ENCODE measurements at regions not wholly inside any gene's neighbourhood (a gene's known extent, or its start where the extent isn't known, plus 50 kb on each side); places are given as distances from the start of the nearest gene placed in this dataset.

DNA sequence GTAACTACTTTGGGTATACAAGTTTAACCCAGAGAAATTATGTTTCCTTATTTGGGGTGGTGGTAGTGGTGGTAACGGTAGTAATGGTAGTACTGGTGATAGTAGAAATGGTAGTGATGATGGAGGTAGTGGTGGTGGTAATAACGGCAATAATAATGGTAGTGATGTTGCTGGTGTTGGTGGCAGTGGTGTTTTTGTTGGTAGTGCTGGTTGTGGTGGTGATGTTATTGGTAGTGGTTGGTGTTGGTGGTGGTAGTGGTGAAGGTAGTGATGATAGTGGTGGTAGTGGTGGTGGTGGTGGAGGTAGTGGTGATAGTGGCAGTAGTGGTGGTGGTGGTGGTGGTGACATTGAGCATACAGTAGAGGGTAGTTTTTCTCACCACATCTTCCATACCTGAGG lies 95.6 kb downstream of the TMEM30B start:
- no peak overlapping the region for H3K9ac ChIP-seq (ENCODE audit: low read depth in 1 of 2, low read length in 2 of 2)
- H3K4me1 ChIP-seq (ENCODE audit: control insufficient read depth in 2 of 2, insufficient read depth in 2 of 2, low read length in 2 of 2), result no peaks in the 10 kb centered on the region
- H3K36me3 ChIP-seq (ENCODE audit: control insufficient read depth in 2 of 2, insufficient read depth in 2 of 2, low read length in 2 of 2), result no peaks in the 10 kb centered on the region
- no peak overlapping the region for H3K27ac ChIP-seq (ENCODE audit: low read depth in 2 of 2, low read length in 2 of 2)
- H3K9me3 ChIP-seq (ENCODE audit: control insufficient read depth in 2 of 2, low read length in 2 of 2), result no peaks in the 10 kb centered on the region
- H3K4me3 ChIP-seq (ENCODE audit: low read length in 2 of 2), result no peak overlapping the region
- no peaks in the 10 kb centered on the region for H3K27me3 ChIP-seq (ENCODE audit: control insufficient read depth in 2 of 2, insufficient read depth in 2 of 2, low read length in 2 of 2)

DNA sequence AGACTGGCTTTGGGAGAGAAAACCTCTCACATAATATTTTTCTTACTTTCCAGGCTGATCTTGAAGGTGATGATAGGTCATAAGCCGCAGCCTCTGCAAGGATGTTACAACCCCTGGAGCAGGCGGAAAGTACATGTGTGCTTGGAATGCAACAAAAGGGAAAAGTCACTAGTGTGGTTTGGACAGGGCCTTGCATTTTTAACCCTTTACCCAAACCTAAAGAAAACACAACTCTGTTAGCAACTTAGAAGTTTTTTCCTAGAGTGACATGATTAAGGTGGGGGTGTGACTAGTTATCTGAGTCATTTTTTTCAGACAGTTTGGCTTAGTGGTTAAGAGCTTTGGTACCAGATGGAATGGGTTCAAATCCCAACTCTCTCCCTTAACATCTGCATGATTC lies 97.0 kb downstream of the TMEM30B start:
- H3K9ac ChIP-seq (ENCODE audit: low read depth in 1 of 2, low read length in 2 of 2), result no peak overlapping the region
- H3K4me1 ChIP-seq (ENCODE audit: control insufficient read depth in 2 of 2, insufficient read depth in 2 of 2, low read length in 2 of 2), result no peaks in the 10 kb centered on the region
- no peaks in the 10 kb centered on the region for H3K27me3 ChIP-seq (ENCODE audit: control insufficient read depth in 2 of 2, insufficient read depth in 2 of 2, low read length in 2 of 2)
- H3K27ac ChIP-seq (ENCODE audit: low read depth in 2 of 2, low read length in 2 of 2), result no peak overlapping the region
- no peaks in the 10 kb centered on the region for H3K36me3 ChIP-seq (ENCODE audit: control insufficient read depth in 2 of 2, insufficient read depth in 2 of 2, low read length in 2 of 2)
- H3K4me3 ChIP-seq (ENCODE audit: low read length in 2 of 2), result no peak overlapping the region
- H3K9me3 ChIP-seq (ENCODE audit: control insufficient read depth in 2 of 2, low read length in 2 of 2), result no peaks in the 10 kb centered on the region

DNA sequence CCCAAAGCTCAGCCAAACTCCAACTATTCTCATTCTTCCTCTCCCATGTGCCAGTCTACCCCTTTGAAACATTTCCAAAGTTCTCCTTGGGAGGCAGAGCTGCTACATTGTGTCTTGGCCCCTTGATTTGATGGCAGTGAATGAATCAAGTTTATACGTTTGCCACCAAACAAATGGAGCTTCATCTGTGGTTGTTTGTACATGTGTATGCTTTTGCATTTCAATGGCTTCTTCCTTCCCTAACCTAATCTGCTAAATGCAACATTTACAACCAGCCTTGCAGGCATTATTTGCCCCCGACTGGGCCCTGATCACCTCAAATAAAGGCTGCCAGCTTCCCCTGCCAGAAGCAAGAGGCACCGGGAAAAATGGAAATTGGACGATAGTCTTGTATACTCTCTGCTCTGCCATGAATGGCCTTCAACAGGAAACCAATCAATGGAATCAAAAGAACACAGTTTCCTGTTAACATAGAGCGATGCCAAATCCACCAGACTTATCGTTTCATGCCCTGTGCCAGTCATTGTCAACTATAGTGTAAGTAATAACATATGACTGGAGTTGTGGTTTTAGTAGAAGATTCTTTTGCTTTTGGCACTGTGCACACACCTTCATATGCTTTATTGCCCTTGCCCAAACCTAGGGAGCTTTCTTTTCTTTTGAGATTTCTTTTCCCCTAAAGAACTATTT lies 97.8 kb downstream of the TMEM30B start:
- Histone ChIP-seq H3K4me3 (ENCODE audit: low read length in 2 of 2) (no peak overlapping the region), H3K9me3 (ENCODE audit: control insufficient read depth in 2 of 2, low read length in 2 of 2) (no peaks in the 10 kb centered on the region), H3K27me3 (ENCODE audit: control insufficient read depth in 2 of 2, insufficient read depth in 2 of 2, low read length in 2 of 2) (no peaks in the 10 kb centered on the region), H3K9ac (ENCODE audit: low read depth in 1 of 2, low read length in 2 of 2) (no peak overlapping the region), H3K4me1 (ENCODE audit: control insufficient read depth in 2 of 2, insufficient read depth in 2 of 2, low read length in 2 of 2) (no peaks in the 10 kb centered on the region), H3K36me3 (ENCODE audit: control insufficient read depth in 2 of 2, insufficient read depth in 2 of 2, low read length in 2 of 2) (no peaks in the 10 kb centered on the region), H3K27ac (ENCODE audit: low read depth in 2 of 2, low read length in 2 of 2) (no peak overlapping the region)

DNA sequence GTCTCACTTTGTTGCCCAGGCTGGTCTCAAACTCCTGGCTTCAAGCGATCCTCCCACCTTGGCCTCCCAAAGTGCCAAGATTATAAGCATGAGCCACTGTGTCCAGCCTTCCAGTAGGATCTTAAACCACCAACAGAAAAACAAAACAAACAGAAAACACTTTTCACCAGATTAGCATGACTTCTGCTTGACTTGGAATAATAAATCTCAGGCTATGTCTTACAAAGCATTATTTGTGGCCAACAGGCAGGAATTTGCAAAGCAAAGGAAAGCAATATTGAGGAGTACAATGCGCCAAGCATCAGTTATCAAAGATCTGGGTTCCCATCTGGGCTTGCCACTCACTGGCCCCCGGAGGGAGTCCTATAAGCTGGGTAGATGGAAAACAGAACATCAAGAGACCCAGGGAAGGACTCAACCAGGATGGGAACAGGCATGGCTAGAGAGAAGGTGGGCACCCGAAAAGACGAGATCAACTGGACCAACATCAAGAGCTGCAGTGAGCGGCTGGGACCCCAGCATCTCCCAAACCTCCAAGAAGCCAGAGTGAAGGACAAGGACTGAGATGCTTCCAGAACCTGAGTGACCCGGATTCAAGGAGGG lies 101.2 kb downstream of the TMEM30B start:
- Histone ChIP-seq H3K4me1 (ENCODE audit: control insufficient read depth in 2 of 2, insufficient read depth in 2 of 2, low read length in 2 of 2) (no peaks in the 10 kb centered on the region), H3K27me3 (ENCODE audit: control insufficient read depth in 2 of 2, insufficient read depth in 2 of 2, low read length in 2 of 2) (no peaks in the 10 kb centered on the region), H3K9me3 (ENCODE audit: control insufficient read depth in 2 of 2, low read length in 2 of 2) (no peaks in the 10 kb centered on the region), H3K4me3 (ENCODE audit: low read length in 2 of 2) (no peak overlapping the region), H3K27ac (ENCODE audit: low read depth in 2 of 2, low read length in 2 of 2) (no peak overlapping the region), H3K36me3 (ENCODE audit: control insufficient read depth in 2 of 2, insufficient read depth in 2 of 2, low read length in 2 of 2) (no peaks in the 10 kb centered on the region), H3K9ac (ENCODE audit: low read depth in 1 of 2, low read length in 2 of 2) (no peak overlapping the region)

DNA sequence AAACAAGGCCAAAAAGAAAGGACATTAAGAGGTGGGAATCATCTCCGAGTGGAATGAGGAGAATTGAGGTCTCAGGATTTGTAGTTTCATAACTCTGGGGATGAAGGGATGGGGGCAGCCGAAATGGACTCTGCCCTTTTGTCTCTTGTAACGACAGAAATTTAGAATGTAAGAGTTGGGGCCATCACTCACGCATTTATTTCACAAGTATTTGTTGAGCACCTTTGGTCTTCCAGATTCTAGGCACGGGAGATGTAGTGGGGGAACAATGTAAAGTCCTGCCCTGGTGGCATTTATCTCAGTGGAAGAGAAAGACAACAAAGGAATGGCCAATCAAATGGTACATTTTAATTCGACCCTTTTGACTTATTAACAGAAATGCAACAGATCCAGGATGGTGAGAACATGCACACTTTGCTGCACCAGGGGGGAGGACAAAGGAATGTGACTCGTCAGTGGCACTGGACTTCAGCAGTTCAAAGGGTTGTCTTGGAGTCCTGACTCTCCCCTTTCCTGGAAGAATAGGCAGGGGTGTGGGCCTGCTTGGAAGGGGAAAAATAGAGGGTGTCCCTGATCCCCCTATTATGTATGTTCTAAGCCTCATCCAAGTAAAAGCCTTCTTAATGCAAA lies 102.0 kb downstream of the TMEM30B start:
- no peaks in the 10 kb centered on the region for H3K9me3 ChIP-seq (ENCODE audit: control insufficient read depth in 2 of 2, low read length in 2 of 2)
- no peaks in the 10 kb centered on the region for H3K27me3 ChIP-seq (ENCODE audit: control insufficient read depth in 2 of 2, insufficient read depth in 2 of 2, low read length in 2 of 2)
- H3K36me3 ChIP-seq (ENCODE audit: control insufficient read depth in 2 of 2, insufficient read depth in 2 of 2, low read length in 2 of 2), result no peaks in the 10 kb centered on the region
- H3K4me3 ChIP-seq (ENCODE audit: low read length in 2 of 2), result no peak overlapping the region
- no peak overlapping the region for H3K9ac ChIP-seq (ENCODE audit: low read depth in 1 of 2, low read length in 2 of 2)
- H3K4me1 ChIP-seq (ENCODE audit: control insufficient read depth in 2 of 2, insufficient read depth in 2 of 2, low read length in 2 of 2), result no peaks in the 10 kb centered on the region
- H3K27ac ChIP-seq (ENCODE audit: low read depth in 2 of 2, low read length in 2 of 2), result no peak overlapping the region

DNA sequence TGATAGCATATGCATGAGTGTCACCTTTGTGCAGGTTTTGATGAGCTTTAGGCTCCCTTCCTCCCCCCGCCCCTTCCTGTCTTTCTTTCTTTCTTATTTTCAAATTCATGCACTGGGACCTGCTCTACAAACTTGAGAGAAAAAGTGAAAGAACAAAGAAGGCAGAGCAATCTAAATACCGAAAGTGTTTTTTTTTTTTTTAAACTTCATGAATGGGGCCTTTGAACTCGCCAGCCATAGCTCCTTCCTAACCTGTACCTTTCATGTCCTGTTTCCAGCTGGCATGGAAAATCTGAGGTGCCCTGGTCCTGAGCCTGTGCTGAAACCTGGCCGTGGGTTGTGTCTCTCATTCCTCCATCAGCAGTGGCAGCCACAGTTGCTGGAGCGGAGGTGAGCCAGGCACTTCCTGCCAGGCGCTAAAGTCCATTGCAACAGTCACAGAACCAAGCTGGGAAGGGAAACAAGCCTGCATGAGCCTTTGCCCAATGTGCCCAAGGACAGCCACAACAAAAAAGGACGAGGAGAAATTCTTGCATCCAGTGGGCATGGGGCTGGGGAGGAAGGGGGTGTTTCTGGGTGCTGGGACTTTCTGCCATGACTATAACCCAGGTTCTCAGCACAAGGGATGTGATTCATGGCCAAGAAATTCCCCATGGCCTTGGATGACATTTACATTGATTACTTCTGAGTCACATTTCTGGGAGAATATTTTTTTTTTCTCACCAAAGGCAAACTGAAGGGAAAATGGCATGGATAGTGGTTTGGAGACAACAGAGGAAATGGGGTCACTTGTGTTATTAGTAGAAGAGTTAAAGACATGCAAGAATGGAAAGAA lies 102.7 kb downstream of the TMEM30B start:
- Histone ChIP-seq H3K4me1 (ENCODE audit: control insufficient read depth in 2 of 2, insufficient read depth in 2 of 2, low read length in 2 of 2) (no peaks in the 10 kb centered on the region), H3K27me3 (ENCODE audit: control insufficient read depth in 2 of 2, insufficient read depth in 2 of 2, low read length in 2 of 2) (no peaks in the 10 kb centered on the region), H3K27ac (ENCODE audit: low read depth in 2 of 2, low read length in 2 of 2) (no peak overlapping the region), H3K9ac (ENCODE audit: low read depth in 1 of 2, low read length in 2 of 2) (no peak overlapping the region), H3K9me3 (ENCODE audit: control insufficient read depth in 2 of 2, low read length in 2 of 2) (no peaks in the 10 kb centered on the region), H3K4me3 (ENCODE audit: low read length in 2 of 2) (no peak overlapping the region), H3K36me3 (ENCODE audit: control insufficient read depth in 2 of 2, insufficient read depth in 2 of 2, low read length in 2 of 2) (no peaks in the 10 kb centered on the region)

DNA sequence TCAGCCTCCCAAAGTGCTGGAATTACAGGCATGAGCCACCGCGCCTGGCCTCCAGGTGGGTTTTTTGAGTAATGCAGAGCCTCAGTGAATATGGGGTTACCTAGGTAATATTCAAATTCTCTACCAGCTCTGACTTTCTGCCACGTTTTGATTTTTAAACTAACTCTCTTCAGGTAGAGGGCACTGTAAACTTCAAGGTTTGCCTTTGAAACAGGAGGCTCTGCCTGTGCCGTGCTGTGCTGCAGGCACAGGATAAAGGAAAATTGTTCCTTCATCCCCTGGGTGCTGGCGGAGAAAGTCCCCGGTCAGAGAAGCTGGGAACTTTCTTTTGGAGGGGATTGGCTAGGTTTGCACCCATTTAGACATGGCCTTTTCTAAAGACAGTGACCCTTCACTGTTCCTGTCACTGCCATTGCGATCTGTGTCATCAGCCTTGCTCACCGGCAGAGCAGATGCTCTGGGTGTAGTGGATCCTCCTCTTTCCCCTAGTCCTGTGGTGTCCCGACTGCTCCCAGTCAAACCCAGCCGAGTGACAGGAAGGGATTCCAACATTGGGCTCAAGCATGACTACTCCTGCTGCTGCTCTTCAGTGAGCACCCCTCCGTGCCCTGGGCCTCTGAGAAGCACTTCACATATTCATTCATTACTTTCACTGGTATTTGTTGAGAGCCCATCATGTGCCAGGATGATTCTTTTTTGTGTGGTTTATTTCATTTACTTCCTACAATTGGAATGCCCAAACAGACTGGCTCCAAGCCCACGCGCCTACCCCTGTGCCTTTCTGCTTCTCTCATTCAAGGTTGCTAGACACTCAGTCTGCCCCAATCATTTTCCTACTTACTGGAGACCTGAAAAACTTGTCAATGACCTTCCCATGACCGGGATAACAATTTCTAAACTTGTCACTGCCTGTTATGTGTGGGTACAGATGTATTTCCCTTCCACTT lies 103.6 kb downstream of the TMEM30B start:
- H3K4me3 ChIP-seq (ENCODE audit: low read length in 2 of 2), result no peak overlapping the region
- no peaks in the 10 kb centered on the region for H3K4me1 ChIP-seq (ENCODE audit: control insufficient read depth in 2 of 2, insufficient read depth in 2 of 2, low read length in 2 of 2)
- no peaks in the 10 kb centered on the region for H3K36me3 ChIP-seq (ENCODE audit: control insufficient read depth in 2 of 2, insufficient read depth in 2 of 2, low read length in 2 of 2)
- no peak overlapping the region for H3K9ac ChIP-seq (ENCODE audit: low read depth in 1 of 2, low read length in 2 of 2)
- H3K27ac ChIP-seq (ENCODE audit: low read depth in 2 of 2, low read length in 2 of 2), result no peak overlapping the region
- no peaks in the 10 kb centered on the region for H3K27me3 ChIP-seq (ENCODE audit: control insufficient read depth in 2 of 2, insufficient read depth in 2 of 2, low read length in 2 of 2)
- no peaks in the 10 kb centered on the region for H3K9me3 ChIP-seq (ENCODE audit: control insufficient read depth in 2 of 2, low read length in 2 of 2)

DNA sequence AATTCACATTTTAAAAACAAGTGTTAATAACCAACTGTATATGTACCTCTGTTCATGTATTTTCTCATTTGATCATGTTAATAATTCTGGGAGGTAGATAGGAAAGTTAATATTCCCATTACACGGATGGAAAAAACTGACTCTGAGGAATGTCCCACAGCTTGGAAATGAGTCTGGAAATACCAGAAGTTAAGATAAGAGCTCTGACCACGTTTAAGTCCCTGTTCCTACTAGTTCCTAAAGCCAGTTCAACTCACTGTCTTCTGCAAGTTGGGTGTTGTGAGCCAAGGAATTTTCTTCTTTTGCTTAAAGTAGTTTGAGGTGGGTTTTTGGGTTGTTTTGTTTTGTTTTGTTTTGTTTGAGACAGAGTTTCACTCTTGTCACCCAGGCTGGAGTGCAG lies 104.5 kb downstream of the TMEM30B start:
- Histone ChIP-seq H3K27me3 (ENCODE audit: control insufficient read depth in 2 of 2, insufficient read depth in 2 of 2, low read length in 2 of 2) (no peaks in the 10 kb centered on the region), H3K4me1 (ENCODE audit: control insufficient read depth in 2 of 2, insufficient read depth in 2 of 2, low read length in 2 of 2) (no peaks in the 10 kb centered on the region), H3K9ac (ENCODE audit: low read depth in 1 of 2, low read length in 2 of 2) (no peak overlapping the region), H3K9me3 (ENCODE audit: control insufficient read depth in 2 of 2, low read length in 2 of 2) (no peaks in the 10 kb centered on the region), H3K27ac (ENCODE audit: low read depth in 2 of 2, low read length in 2 of 2) (no peak overlapping the region), H3K36me3 (ENCODE audit: control insufficient read depth in 2 of 2, insufficient read depth in 2 of 2, low read length in 2 of 2) (no peaks in the 10 kb centered on the region), H3K4me3 (ENCODE audit: low read length in 2 of 2) (no peak overlapping the region)

DNA sequence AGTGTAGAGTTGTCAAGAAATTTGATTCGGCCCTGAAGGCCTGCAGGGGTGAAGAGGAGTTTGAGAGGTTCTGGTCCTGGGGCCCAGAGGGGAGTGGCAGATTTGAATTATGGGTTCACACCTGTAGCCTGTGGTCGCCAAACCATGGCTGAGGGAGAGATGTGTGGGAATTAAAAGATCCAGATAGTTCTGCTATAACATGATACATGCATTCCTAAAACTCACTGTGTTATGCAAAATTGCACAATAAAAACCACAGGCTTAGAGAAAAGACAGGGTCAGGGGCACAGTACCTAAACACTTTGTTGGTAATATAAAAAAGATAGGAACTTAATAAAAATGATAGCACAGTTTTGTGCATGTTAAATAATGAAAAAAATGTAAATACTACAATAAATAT lies 106.2 kb downstream of the TMEM30B start:
- Histone ChIP-seq H3K27ac (ENCODE audit: low read depth in 2 of 2, low read length in 2 of 2) (no peak overlapping the region), H3K9ac (ENCODE audit: low read depth in 1 of 2, low read length in 2 of 2) (no peak overlapping the region), H3K4me1 (ENCODE audit: control insufficient read depth in 2 of 2, insufficient read depth in 2 of 2, low read length in 2 of 2) (no peaks in the 10 kb centered on the region), H3K27me3 (ENCODE audit: control insufficient read depth in 2 of 2, insufficient read depth in 2 of 2, low read length in 2 of 2) (no peaks in the 10 kb centered on the region), H3K36me3 (ENCODE audit: control insufficient read depth in 2 of 2, insufficient read depth in 2 of 2, low read length in 2 of 2) (no peaks in the 10 kb centered on the region), H3K4me3 (ENCODE audit: low read length in 2 of 2) (no peak overlapping the region), H3K9me3 (ENCODE audit: control insufficient read depth in 2 of 2, low read length in 2 of 2) (no peaks in the 10 kb centered on the region)

All from mucosa of rectum (tissue), 2 donors.